GM21737 (cell line): ENCODE measurements at regions not wholly inside any gene's neighbourhood (a gene's known extent, or its start where the extent isn't known, plus 50 kb on each side); places are given as distances from the start of the nearest gene placed in this dataset.

Experiments used
- ATAC-seq: cut with Tn5 transposase; IDR thresholded peaks from one replicate; pipeline ENCODE4 v1.9.1; 2021; ENCODE audit warnings: mild to moderate bottlenecking, moderate library complexity; ENCODE audit not compliant: unreplicated experiment

GRCh38 chr2:139963863-139964355, 1183.7 kb upstream of the NXPH2 start:
- ATAC-seq, result no peak

GRCh38 chr2:139949242-139949972, 1169.2 kb upstream of the NXPH2 start:
- no peak for ATAC-seq

GRCh38 chr2:139946690-139947089, 1166.5 kb upstream of the NXPH2 start:
- no peak for ATAC-seq

GRCh38 chr2:139940686-139941085, 1160.5 kb upstream of the NXPH2 start:
- no peak for ATAC-seq

GRCh38 chr2:139925903-139926302, 1145.7 kb upstream of the NXPH2 start:
- no peak for ATAC-seq

GRCh38 chr2:139924070-139924469, 1143.9 kb upstream of the NXPH2 start:
- no peak for ATAC-seq

- ATAC-seq, result no peak
Measured at GRCh38 chr2:139918982-139919381, 1138.8 kb upstream of the NXPH2 start.

- no peak for ATAC-seq
Measured at GRCh38 chr2:139917690-139918384, 1137.6 kb upstream of the NXPH2 start.

- no peak for ATAC-seq
Measured at GRCh38 chr2:139916822-139917221, 1136.6 kb upstream of the NXPH2 start.

GRCh38 chr2:139911160-139911559, 1131.0 kb upstream of the NXPH2 start:
- no peak for ATAC-seq

- ATAC-seq, result no peak
Measured at GRCh38 chr2:139909136-139909535, 1128.9 kb upstream of the NXPH2 start.

- no peak for ATAC-seq
Measured at GRCh38 chr2:139905624-139906023, 1125.4 kb upstream of the NXPH2 start.

GRCh38 chr2:139891636-139892035, 1111.4 kb upstream of the NXPH2 start:
- ATAC-seq, result no peak

- no peak for ATAC-seq
Measured at GRCh38 chr2:139885921-139886498, 1105.8 kb upstream of the NXPH2 start.

- ATAC-seq, result no peak
Measured at GRCh38 chr2:139876964-139877363, 1096.8 kb upstream of the NXPH2 start.

GRCh38 chr2:139876321-139876720, 1096.1 kb upstream of the NXPH2 start:
- no peak for ATAC-seq

- no peak for ATAC-seq
Measured at GRCh38 chr2:139872503-139872902, 1092.3 kb upstream of the NXPH2 start.

GRCh38 chr2:139872032-139872431, 1091.8 kb upstream of the NXPH2 start:
- no peak for ATAC-seq

GRCh38 chr2:139867601-139868226, 1087.5 kb upstream of the NXPH2 start:
- no peak for ATAC-seq

- no peak for ATAC-seq
Measured at GRCh38 chr2:139864821-139865302, 1084.7 kb upstream of the NXPH2 start.

- no peak for ATAC-seq
Measured at GRCh38 chr2:139854769-139855483, 1074.7 kb upstream of the NXPH2 start.
